OCI-LY3 (cell line): ENCODE measurements at regions not wholly inside any gene's neighbourhood (a gene's known extent, or its start where the extent isn't known, plus 50 kb on each side); places are given as distances from the start of the nearest gene placed in this dataset.

Experiments used
- H2AFZ ChIP-seq: fragments of 200-600, 300-600 bp; shearing (Covaris generic); 2 replicates; pipeline ENCODE4 v1.6.0; 2014; ENCODE audit warnings: antibody characterized with exemption, low read depth, low read length
- H3K27ac ChIP-seq: fragments of 200-600, 300-600 bp; sonication (generic); 2 replicates; pipeline ENCODE4 v1.5.1; 2014; ENCODE audit warnings: mild to moderate bottlenecking, low read length, moderate library complexity, mixed read lengths
- H3K27me3 ChIP-seq: fragments of 200-600, 300-600 bp; sonication (generic); 2 replicates; pipeline ENCODE4 v1.6.1; 2014; ENCODE audit warnings: low read depth, low read length, mixed read lengths
- H3K36me3 ChIP-seq: fragments of 200-600, 300-600 bp; sonication (generic); replicated peaks from 2 replicates; pipeline ENCODE3; 2014; ENCODE audit warnings: low read depth, low read length, mixed read lengths
- H3K4me1 ChIP-seq: fragments of 300-600, 200-600 bp; sonication (generic); 2 replicates; pipeline ENCODE4 v1.6.1; 2014; ENCODE audit warnings: low read length, mixed read lengths
- H3K4me2 ChIP-seq: fragments of 200-600, 300-600 bp; sonication (generic); 2 replicates; pipeline ENCODE4 v1.6.1; 2014; ENCODE audit warnings: low read length, mixed read lengths
- H3K4me3 ChIP-seq: fragments of 300-600, 200-600 bp; sonication (generic); 2 replicates; pipeline ENCODE4 v1.5.1; 2014; ENCODE audit warnings: antibody characterized with exemption, mild to moderate bottlenecking, low read length, moderate library complexity
- H3K79me2 ChIP-seq: fragments of 300-600, 200-600 bp; shearing (Covaris generic); 2 replicates; pipeline ENCODE4 v1.6.1; 2014; ENCODE audit warnings: mild to moderate bottlenecking, low read length, mixed read lengths
- H3K9ac ChIP-seq: fragments of 300-600, 200-600 bp; shearing (Covaris generic); 2 replicates; pipeline ENCODE4 v1.6.0; 2014; ENCODE audit warnings: mild to moderate bottlenecking, low read length, moderate library complexity
- H3K9me3 ChIP-seq: fragments of 200-600, 300-600 bp; shearing (Covaris generic); 2 replicates; pipeline ENCODE4 v1.6.1; 2014; ENCODE audit warnings: low read length, mixed read lengths; ENCODE audit not compliant: insufficient read depth
- H4K20me1 ChIP-seq: fragments of 200-600, 300-600 bp; sonication (generic); 2 replicates; pipeline ENCODE4 v1.6.1; 2016; ENCODE audit warnings: low read length, mixed read lengths; ENCODE audit not compliant: insufficient read depth
- CTCF ChIP-seq: fragments of 200-600, 300-600 bp; sonication (generic); IDR thresholded peaks from 2 replicates; pipeline ENCODE4 v1.5.1; 2014; ENCODE audit warnings: antibody characterized with exemption, low read length, low read depth
- EZH2phosphoT487 ChIP-seq: fragments of 200-600 bp; shearing (Covaris generic); IDR thresholded peaks from 2 replicates; pipeline ENCODE4 v1.6.1; 2018; ENCODE audit warnings: antibody characterized with exemption, mixed run types, low read depth

GRCh38 chr5:41629897-41630296 lies 119.5 kb upstream of the PLCXD3 start:
- Histone ChIP-seq H3K9ac (no peak overlapping the region), H3K4me1 (no peaks in the 10 kb centered on the region), H3K9me3 (no peaks in the 10 kb centered on the region), H3K79me2 (no peaks in the 10 kb centered on the region), H4K20me1 (no peaks in the 10 kb centered on the region), H3K4me2 (no peak overlapping the region), H2AFZ (no peak overlapping the region), H3K36me3 (no peaks in the 10 kb centered on the region), H3K27me3 (no peaks in the 10 kb centered on the region), H3K27ac (no peak overlapping the region), H3K4me3 (no peak overlapping the region)
- TF ChIP-seq EZH2phosphoT487: no peak
- TF ChIP-seq CTCF: no peak

GRCh38 chr5:41625571-41625970 lies 115.2 kb upstream of the PLCXD3 start:
- Histone ChIP-seq H3K4me1 (no peaks in the 10 kb centered on the region), H4K20me1 (no peaks in the 10 kb centered on the region), H3K9me3 (no peaks in the 10 kb centered on the region), H2AFZ (no peak overlapping the region), H3K27me3 (no peaks in the 10 kb centered on the region), H3K4me3 (no peak overlapping the region), H3K36me3 (no peaks in the 10 kb centered on the region), H3K4me2 (no peak overlapping the region), H3K27ac (no peak overlapping the region), H3K79me2 (no peaks in the 10 kb centered on the region), H3K9ac (no peak overlapping the region)
- TF ChIP-seq EZH2phosphoT487 (no peak), CTCF (no peak)

- Histone ChIP-seq H3K9ac (no peak overlapping the region), H3K27ac (no peak overlapping the region), H3K4me3 (no peak overlapping the region), H3K4me1 (no peaks in the 10 kb centered on the region), H3K9me3 (no peaks in the 10 kb centered on the region), H3K4me2 (no peak overlapping the region), H3K79me2 (no peaks in the 10 kb centered on the region), H4K20me1 (no peaks in the 10 kb centered on the region), H3K36me3 (no peaks in the 10 kb centered on the region), H3K27me3 (no peaks in the 10 kb centered on the region), H2AFZ (no peak overlapping the region)
- TF ChIP-seq CTCF (no peak), EZH2phosphoT487 (no peak)
Observed at GRCh38 chr5:41621420-41621819, 111.0 kb upstream of the PLCXD3 start.

- Histone ChIP-seq H3K27ac (no peak overlapping the region), H3K79me2 (no peaks in the 10 kb centered on the region), H3K4me1 (no peaks in the 10 kb centered on the region), H3K9me3 (no peaks in the 10 kb centered on the region), H3K27me3 (no peaks in the 10 kb centered on the region), H3K9ac (no peak overlapping the region), H3K36me3 (no peaks in the 10 kb centered on the region), H4K20me1 (no peaks in the 10 kb centered on the region), H3K4me2 (no peak overlapping the region), H2AFZ (no peak overlapping the region), H3K4me3 (no peak overlapping the region)
- TF ChIP-seq EZH2phosphoT487 (no peak), CTCF (no peak)
Observed at GRCh38 chr5:41617843-41618515, 107.6 kb upstream of the PLCXD3 start.
